ENCODE measurements at regions not wholly inside any gene's neighbourhood (a gene's known extent, or its start where the extent isn't known, plus 50 kb on each side); places are given as distances from the start of the nearest gene placed in this dataset.

GRCh38 chr5:29414681-29415080, 1778.8 kb upstream of the CDH6 start:
- FAIRE-seq = no peak
- no peak for DNase-seq (ENCODE audit: low spot score in 2 of 2)

GRCh38 chr5:29412979-29413378, 1780.5 kb upstream of the CDH6 start:
- DNase-seq (ENCODE audit: low spot score in 2 of 2) (no peak), FAIRE-seq (no peak)

- DNase-seq (ENCODE audit: low spot score in 2 of 2) (no peak), FAIRE-seq (no peak)
Observed at GRCh38 chr5:29402270-29402669, 1791.2 kb upstream of the CDH6 start.

GRCh38 chr5:29389993-29390392, 1803.5 kb upstream of the CDH6 start:
- FAIRE-seq = no peak
- DNase-seq (ENCODE audit: low spot score in 2 of 2) = no peak

- FAIRE-seq (no peak), DNase-seq (ENCODE audit: low spot score in 2 of 2) (no peak)
Observed at GRCh38 chr5:29387384-29387783, 1806.1 kb upstream of the CDH6 start.

GRCh38 chr5:29382780-29383179, 1810.7 kb upstream of the CDH6 start:
- DNase-seq (ENCODE audit: low spot score in 2 of 2) = no peak
- no peak for FAIRE-seq

GRCh38 chr5:29380029-29380428, 1813.5 kb upstream of the CDH6 start:
- FAIRE-seq (no peak), DNase-seq (ENCODE audit: low spot score in 2 of 2) (no peak)

- FAIRE-seq (no peak), DNase-seq (ENCODE audit: low spot score in 2 of 2) (no peak)
Observed at GRCh38 chr5:29379619-29380018, 1813.9 kb upstream of the CDH6 start.

GRCh38 chr5:29378104-29378503, 1815.4 kb upstream of the CDH6 start:
- FAIRE-seq = no peak

GRCh38 chr5:29370248-29370647, 1823.2 kb upstream of the CDH6 start:
- FAIRE-seq (no peak), DNase-seq (ENCODE audit: low spot score in 2 of 2) (no peak)

More at GRCh38 chr5:29378104-29378503, 1815.4 kb upstream of the CDH6 start:
- no peak for DNase-seq (ENCODE audit: low spot score in 2 of 2)

- FAIRE-seq = no peak
- DNase-seq (ENCODE audit: low spot score in 2 of 2) = no peak
Observed at GRCh38 chr5:29367176-29367833, 1826.2 kb upstream of the CDH6 start.

- no peak for FAIRE-seq
- no peak for DNase-seq (ENCODE audit: low spot score in 2 of 2)
Observed at GRCh38 chr5:29351170-29351569, 1842.3 kb upstream of the CDH6 start.

GRCh38 chr5:29337030-29337429, 1856.5 kb upstream of the CDH6 start:
- DNase-seq (ENCODE audit: low spot score in 2 of 2) = no peak
- peak; percentile 36 for FAIRE-seq

- FAIRE-seq (no peak), DNase-seq (ENCODE audit: low spot score in 2 of 2) (no peak)
Observed at GRCh38 chr5:29321591-29321990, 1871.9 kb upstream of the CDH6 start.

- no peak for FAIRE-seq
- DNase-seq (ENCODE audit: low spot score in 2 of 2) = no peak
Observed at GRCh38 chr5:29309359-29309758, 1884.1 kb upstream of the CDH6 start.

- no peak for DNase-seq (ENCODE audit: low spot score in 2 of 2)
- FAIRE-seq = no peak
Observed at GRCh38 chr5:29307478-29307877, 1886.0 kb upstream of the CDH6 start.

- FAIRE-seq (no peak), DNase-seq (ENCODE audit: low spot score in 2 of 2) (no peak)
Observed at GRCh38 chr5:29304545-29304944, 1888.9 kb upstream of the CDH6 start.

GRCh38 chr5:29296548-29296947, 1896.9 kb upstream of the CDH6 start:
- FAIRE-seq (no peak), DNase-seq (ENCODE audit: low spot score in 2 of 2) (no peak)

GRCh38 chr5:29277642-29278041, 1915.8 kb upstream of the CDH6 start:
- no peak for FAIRE-seq
- no peak for DNase-seq (ENCODE audit: low spot score in 2 of 2)

GRCh38 chr5:29276371-29276770, 1917.1 kb upstream of the CDH6 start:
- FAIRE-seq = no peak
- DNase-seq (ENCODE audit: low spot score in 2 of 2) = no peak

- FAIRE-seq (no peak), DNase-seq (ENCODE audit: low spot score in 2 of 2) (no peak)
Observed at GRCh38 chr5:29263915-29264351, 1929.6 kb upstream of the CDH6 start.

GRCh38 chr5:29262339-29263123, 1931.0 kb upstream of the CDH6 start:
- no peak for DNase-seq (ENCODE audit: low spot score in 2 of 2)

More at GRCh38 chr5:29262339-29263123, 1931.0 kb upstream of the CDH6 start:
- no peak for FAIRE-seq

All from frontal cortex (tissue), 3 donors.